Spleen (tissue), 7 donors: ENCODE measurements at regions not wholly inside any gene's neighbourhood (a gene's known extent, or its start where the extent isn't known, plus 50 kb on each side); places are given as distances from the start of the nearest gene placed in this dataset.

Experiments
- CTCF ChIP-seq, 11 experiments: fragments of 200-600 bp in 7 of 11; fragments of 450-650 bp in 4 of 11; sonication (generic) in 4 of 11; IDR thresholded peaks in 8 of 11; conservative IDR thresholded peaks in 3 of 11; 1 replicate in 7 of 11; 2 replicates in 4 of 11; pipeline versions ENCODE4 v1.4.0 to v1.8.0; 2016 to 2021; ENCODE audit warnings: antibody characterized with exemption in 11 of 11, inconsistent platforms in 4 of 11, mild to moderate bottlenecking in 1 of 11
- POLR2A ChIP-seq, 3 donors: fragments of 450-650 bp; IDR thresholded peaks; one replicate each; pipeline ENCODE4 v1.5.1; 2017; ENCODE audit warnings: antibody characterized with exemption in 3 of 3, mild to moderate bottlenecking in 1 of 3
- POLR2AphosphoS5 ChIP-seq, 3 donors: sonication (generic); formaldehyde crosslinking; IDR thresholded peaks; one replicate each; pipeline ENCODE4 v1.5.1; 2017; ENCODE audit warnings: antibody characterized with exemption in 3 of 3
- donor health status: DM: no; HTN: no; CAD: no; lungs with moderate emphysema.
- donor health status: DM: no; HTN: no; CAD: no.
- donor health status: DM: no; HTN: no; CAD: no.

GRCh38 chr2:8534386-8534728 lies 147.5 kb upstream of the ID2 start:
- TF ChIP-seq CTCF (IDR thresholded peaks at IDR 0.05 in 8 of 11, conservative IDR thresholded peaks at IDR 0.05 in 3 of 11): no peak
- no peak for TF ChIP-seq POLR2A (IDR thresholded peaks at IDR 0.05)
- TF ChIP-seq POLR2AphosphoS5 (IDR thresholded peaks at IDR 0.05): no peak
